HG02884 (cell line): ENCODE measurements at regions not wholly inside any gene's neighbourhood (a gene's known extent, or its start where the extent isn't known, plus 50 kb on each side); places are given as distances from the start of the nearest gene placed in this dataset.

Experiments used
- ATAC-seq: cut with Tn5 transposase; IDR thresholded peaks from one replicate; pipeline ENCODE4 v1.9.1; 2021; ENCODE audit warnings: mild to moderate bottlenecking, moderate library complexity; ENCODE audit not compliant: unreplicated experiment

GRCh38 chr4:34176609-34177008, 2067.7 kb downstream of the ARAP2 start:
- ATAC-seq, result no peak

- no peak for ATAC-seq
These were observed 2065.8 kb downstream of the ARAP2 start for GRCh38 chr4:34178476-34178875.

- no peak for ATAC-seq
These were observed 2062.9 kb downstream of the ARAP2 start for GRCh38 chr4:34181311-34181841.

- ATAC-seq, result no peak
These were observed 2062.4 kb downstream of the ARAP2 start for GRCh38 chr4:34181891-34182290.

GRCh38 chr4:34182306-34182705, 2062.0 kb downstream of the ARAP2 start:
- ATAC-seq, result no peak

GRCh38 chr4:34183926-34184325, 2060.4 kb downstream of the ARAP2 start:
- ATAC-seq, result no peak

GRCh38 chr4:34187056-34187455, 2057.3 kb downstream of the ARAP2 start:
- ATAC-seq, result no peak

- no peak for ATAC-seq
These were observed 2052.9 kb downstream of the ARAP2 start for GRCh38 chr4:34191443-34191842.

GRCh38 chr4:34193451-34194154, 2050.7 kb downstream of the ARAP2 start:
- ATAC-seq, result no peak

GRCh38 chr4:34194585-34194984, 2049.7 kb downstream of the ARAP2 start:
- no peak for ATAC-seq

- ATAC-seq, result no peak
These were observed 2047.9 kb downstream of the ARAP2 start for GRCh38 chr4:34196375-34196774.

- no peak for ATAC-seq
These were observed 2045.3 kb downstream of the ARAP2 start for GRCh38 chr4:34198966-34199365.

- ATAC-seq, result no peak
These were observed 2043.8 kb downstream of the ARAP2 start for GRCh38 chr4:34200535-34200934.

GRCh38 chr4:34202154-34202553, 2042.2 kb downstream of the ARAP2 start:
- ATAC-seq, result no peak

GRCh38 chr4:34220601-34221000, 2023.7 kb downstream of the ARAP2 start:
- ATAC-seq, result no peak

GRCh38 chr4:34221986-34222385, 2022.3 kb downstream of the ARAP2 start:
- ATAC-seq, result no peak

- no peak for ATAC-seq
These were observed 2008.2 kb downstream of the ARAP2 start for GRCh38 chr4:34236118-34236517.

GRCh38 chr4:34245276-34245675, 1999.0 kb downstream of the ARAP2 start:
- no peak for ATAC-seq

- ATAC-seq, result no peak
These were observed 1993.8 kb downstream of the ARAP2 start for GRCh38 chr4:34250562-34250961.

- ATAC-seq, result no peak
These were observed 1991.1 kb downstream of the ARAP2 start for GRCh38 chr4:34253239-34253638.

GRCh38 chr4:34258176-34258575, 1986.1 kb downstream of the ARAP2 start:
- no peak for ATAC-seq

- no peak for ATAC-seq
These were observed 1982.5 kb downstream of the ARAP2 start for GRCh38 chr4:34261799-34262314.

- ATAC-seq, result no peak
These were observed 1974.7 kb downstream of the ARAP2 start for GRCh38 chr4:34269613-34270012.
